ENCODE measurements at regions not wholly inside any gene's neighbourhood (a gene's known extent, or its start where the extent isn't known, plus 50 kb on each side); places are given as distances from the start of the nearest gene placed in this dataset.

GRCh38 chr19:28964500-28964899, 248.5 kb downstream of the UQCRFS1 start:
- Histone ChIP-seq H3K27ac (ENCODE audit: low read depth, low read length) (no peak overlapping the region), H3K9me3 (ENCODE audit: low read depth, low read length) (no peaks in the 10 kb centered on the region), H3K4me2 (ENCODE audit: insufficient read depth, low read length) (no peak overlapping the region), H4K20me1 (ENCODE audit: insufficient read depth, low read length) (no peaks in the 10 kb centered on the region), H3K27me3 (ENCODE audit: insufficient read depth, low read length) (no peaks in the 10 kb centered on the region), H3K36me3 (ENCODE audit: insufficient read depth, low read length) (no peaks in the 10 kb centered on the region), H3K79me2 (ENCODE audit: insufficient read depth, low read length) (no peaks in the 10 kb centered on the region), H3K4me1 (ENCODE audit: insufficient read depth, low read length) (peaks cover 19% of the 10 kb centered on the region), H3K4me3 (ENCODE audit: insufficient read depth, low read length) (no peak overlapping the region), H2AFZ (ENCODE audit: low read length) (no peak overlapping the region)
- no peak for TF ChIP-seq CTCF (IDR thresholded peaks at IDR 0.05; ENCODE audit: extremely low read depth, low read depth, low read length)
- no peak for DNase-seq (ENCODE audit: insufficient read length, low spot score, missing footprints)

DNA sequence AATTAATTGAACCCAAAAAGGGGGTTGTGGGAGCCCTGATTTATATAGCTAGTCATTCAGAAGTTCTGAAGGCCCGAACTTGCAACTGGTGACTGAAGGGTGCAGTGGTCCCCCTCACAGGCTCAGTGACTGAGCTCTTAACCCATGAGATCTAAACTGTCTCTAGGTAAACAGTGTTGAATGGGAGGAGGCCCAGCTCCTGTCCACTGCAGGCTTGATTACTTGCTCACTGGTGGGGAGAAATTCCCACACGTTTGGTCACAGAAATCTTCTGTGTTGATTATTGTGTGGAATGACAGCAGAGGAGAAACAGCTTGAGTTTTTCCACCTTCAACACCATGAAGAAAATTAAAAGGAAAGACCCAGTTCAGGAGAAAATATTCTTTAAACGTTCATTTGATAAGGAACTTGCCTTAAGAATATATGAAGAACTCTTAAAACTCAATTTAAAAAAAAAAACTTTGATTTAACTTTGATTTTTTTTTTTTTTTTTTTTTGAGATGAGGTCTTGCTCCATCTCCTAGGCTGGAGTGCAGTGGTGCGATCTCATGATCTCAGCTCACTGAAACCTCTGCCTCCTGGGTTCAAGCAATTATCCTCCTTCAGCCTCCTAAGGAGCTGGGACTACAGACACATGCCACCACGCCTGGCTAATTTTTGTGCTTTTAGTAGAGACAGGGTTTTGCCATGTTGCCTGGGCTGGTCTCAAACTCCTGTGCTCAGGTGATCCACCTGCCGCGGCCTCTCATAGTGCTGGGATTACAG, 249.3 kb downstream of the UQCRFS1 start:
- Histone ChIP-seq H3K4me1 (ENCODE audit: insufficient read depth, low read length) (peaks cover 19% of the 10 kb centered on the region), H3K27me3 (ENCODE audit: insufficient read depth, low read length) (no peaks in the 10 kb centered on the region), H3K27ac (ENCODE audit: low read depth, low read length) (no peak overlapping the region), H3K79me2 (ENCODE audit: insufficient read depth, low read length) (no peaks in the 10 kb centered on the region), H2AFZ (ENCODE audit: low read length) (no peak overlapping the region), H3K4me3 (ENCODE audit: insufficient read depth, low read length) (no peak overlapping the region), H4K20me1 (ENCODE audit: insufficient read depth, low read length) (no peaks in the 10 kb centered on the region), H3K36me3 (ENCODE audit: insufficient read depth, low read length) (no peaks in the 10 kb centered on the region), H3K9me3 (ENCODE audit: low read depth, low read length) (no peaks in the 10 kb centered on the region), H3K4me2 (ENCODE audit: insufficient read depth, low read length) (no peak overlapping the region)
- no peak for TF ChIP-seq CTCF (IDR thresholded peaks at IDR 0.05; ENCODE audit: extremely low read depth, low read depth, low read length)
- no peak for DNase-seq (ENCODE audit: insufficient read length, low spot score, missing footprints)

DNA sequence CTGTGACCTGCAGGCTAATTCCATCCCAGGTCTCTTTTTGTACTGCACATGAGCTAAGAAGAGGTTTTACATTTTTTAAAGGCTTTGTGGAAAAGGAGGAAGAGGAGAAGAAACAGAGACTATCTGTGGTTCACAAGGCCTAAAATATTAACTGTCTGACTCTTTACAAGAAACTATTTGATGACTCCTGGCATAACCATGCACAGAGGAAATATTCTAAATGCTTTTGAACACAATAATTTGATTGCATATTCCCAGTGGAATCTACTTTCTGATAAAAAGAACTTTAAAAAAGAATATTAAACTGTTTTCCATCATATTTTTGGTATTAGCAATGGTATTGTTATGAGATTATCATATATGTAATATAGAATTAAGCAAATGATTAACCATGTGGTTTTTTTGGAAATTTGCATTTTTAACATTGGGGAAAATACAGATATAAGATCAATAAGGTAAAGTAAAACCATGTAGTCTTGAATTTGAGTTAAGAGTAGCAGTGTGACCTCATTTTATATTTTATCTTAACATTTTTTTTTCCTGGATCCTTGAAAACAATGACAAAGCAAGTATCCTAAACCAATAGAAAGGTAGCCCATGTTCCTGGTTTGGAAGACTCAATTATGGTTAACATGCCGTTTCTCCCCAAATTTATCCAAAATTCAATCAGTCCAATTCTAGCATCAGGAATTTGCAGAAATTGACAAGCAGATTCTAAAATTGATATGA, 251.0 kb downstream of the UQCRFS1 start:
- Histone ChIP-seq H3K79me2 (ENCODE audit: insufficient read depth, low read length) (no peaks in the 10 kb centered on the region), H3K27ac (ENCODE audit: low read depth, low read length) (peak overlapping the region; percentile 87), H4K20me1 (ENCODE audit: insufficient read depth, low read length) (no peaks in the 10 kb centered on the region), H3K4me2 (ENCODE audit: insufficient read depth, low read length) (no peak overlapping the region), H2AFZ (ENCODE audit: low read length) (no peak overlapping the region), H3K9me3 (ENCODE audit: low read depth, low read length) (no peaks in the 10 kb centered on the region), H3K27me3 (ENCODE audit: insufficient read depth, low read length) (no peaks in the 10 kb centered on the region), H3K4me1 (ENCODE audit: insufficient read depth, low read length) (peaks cover 14% of the 10 kb centered on the region), H3K36me3 (ENCODE audit: insufficient read depth, low read length) (no peaks in the 10 kb centered on the region), H3K4me3 (ENCODE audit: insufficient read depth, low read length) (no peak overlapping the region)
- no peak for TF ChIP-seq CTCF (IDR thresholded peaks at IDR 0.05; ENCODE audit: extremely low read depth, low read depth, low read length)
- no peak for DNase-seq (ENCODE audit: insufficient read length, low spot score, missing footprints)

DNA sequence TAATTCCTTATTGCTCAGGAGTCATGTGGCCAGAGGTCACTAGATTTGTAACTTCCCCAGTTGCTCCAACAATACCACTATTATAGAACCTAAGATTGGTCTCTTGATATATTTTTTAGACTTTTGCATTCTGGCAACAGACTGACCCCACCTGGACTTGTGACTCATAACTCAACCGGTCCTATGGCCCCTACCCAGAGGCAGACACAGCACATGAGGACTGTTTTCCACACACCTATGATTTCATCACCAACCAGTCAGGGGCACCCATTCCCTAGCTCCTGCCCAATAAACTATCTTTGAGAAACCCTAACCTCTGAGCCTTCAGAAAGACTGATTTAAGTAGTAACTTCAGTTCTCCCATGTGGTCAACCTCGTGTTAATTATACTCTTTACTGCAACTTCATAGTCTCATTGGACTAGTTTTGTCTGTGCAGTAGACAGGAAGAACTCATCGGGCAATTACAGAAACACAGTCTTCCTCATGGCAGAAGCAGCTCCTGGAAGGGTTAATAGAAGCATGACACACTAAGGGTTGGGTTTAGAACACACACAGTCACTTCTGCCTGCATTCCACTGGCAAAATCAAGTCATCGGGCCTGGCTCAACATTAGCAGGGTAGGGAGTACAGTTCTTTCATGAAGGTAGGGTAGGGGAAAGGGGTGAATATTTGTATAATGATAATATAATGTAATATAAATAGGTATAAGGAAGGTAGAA, 251.8 kb downstream of the UQCRFS1 start:
- no peaks in the 10 kb centered on the region for H3K79me2 ChIP-seq (ENCODE audit: insufficient read depth, low read length)
- H3K27ac ChIP-seq (ENCODE audit: low read depth, low read length), result peak overlapping the region; percentile 87
- no peaks in the 10 kb centered on the region for H3K9me3 ChIP-seq (ENCODE audit: low read depth, low read length)
- peaks cover 13% of the 10 kb centered on the region for H3K4me1 ChIP-seq (ENCODE audit: insufficient read depth, low read length)
- H2AFZ ChIP-seq (ENCODE audit: low read length), result no peak overlapping the region
- H3K36me3 ChIP-seq (ENCODE audit: insufficient read depth, low read length), result no peaks in the 10 kb centered on the region
- H3K4me2 ChIP-seq (ENCODE audit: insufficient read depth, low read length), result no peak overlapping the region
- H3K4me3 ChIP-seq (ENCODE audit: insufficient read depth, low read length), result no peak overlapping the region
- no peak for TF ChIP-seq CTCF (IDR thresholded peaks at IDR 0.05; ENCODE audit: extremely low read depth, low read depth, low read length)
- no peaks in the 10 kb centered on the region for H3K27me3 ChIP-seq (ENCODE audit: insufficient read depth, low read length)
- DNase-seq (ENCODE audit: insufficient read length, low spot score, missing footprints), result peak; percentile 58
- no peaks in the 10 kb centered on the region for H4K20me1 ChIP-seq (ENCODE audit: insufficient read depth, low read length)

Measured in osteoblast (primary cell).